Hypothalamus (tissue), 51 donors: ENCODE measurements at regions not wholly inside any gene's neighbourhood (a gene's known extent, or its start where the extent isn't known, plus 50 kb on each side); places are given as distances from the start of the nearest gene placed in this dataset.
"Not testable (repeated sequence)": the region's sequence is repeated elsewhere in the genome, so short reads cannot be mapped to it uniquely, and the experiment has no call there.

Experiments
- DNase-seq, 51 donors: peaks; one replicate each; lab custom pipeline; 2025; lab: John Stamatoyannopoulos, UW

DNA sequence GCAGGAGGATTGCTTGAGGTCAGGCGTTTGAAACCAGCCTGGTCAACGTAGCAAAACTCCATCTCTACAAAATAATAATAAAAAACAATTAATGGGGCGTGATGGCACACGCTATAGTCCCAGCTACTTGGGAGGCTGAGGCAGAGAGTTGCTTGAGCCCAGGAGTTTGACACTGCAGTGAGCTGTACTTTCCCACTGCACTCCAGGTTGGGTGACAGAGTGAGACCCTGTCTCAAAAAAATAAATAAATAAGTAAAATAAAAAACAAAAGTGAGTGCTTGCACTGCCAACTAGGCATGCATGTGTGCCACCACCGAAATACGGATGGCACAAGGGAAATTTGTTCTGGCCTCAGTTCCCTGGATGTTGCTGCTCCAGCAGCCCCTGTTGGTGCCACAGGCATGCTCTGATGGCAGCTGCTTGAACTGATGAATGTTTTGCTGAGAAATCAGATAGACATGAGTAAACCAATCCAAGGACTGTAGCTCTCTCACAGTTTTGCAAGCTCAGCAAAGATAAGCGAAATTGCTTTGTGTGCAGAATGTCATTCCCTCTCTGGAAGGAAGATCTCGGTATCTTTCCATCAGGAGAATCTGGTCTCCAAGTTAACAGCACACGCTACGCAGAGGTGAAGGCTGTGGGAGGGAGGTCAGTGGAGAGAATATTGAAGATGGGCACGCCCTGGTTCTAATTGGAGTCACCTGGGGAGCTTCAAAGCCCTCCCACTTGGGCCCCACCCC lies 188.0 kb upstream of the SLC24A3 start:
- no peak for DNase-seq

DNA sequence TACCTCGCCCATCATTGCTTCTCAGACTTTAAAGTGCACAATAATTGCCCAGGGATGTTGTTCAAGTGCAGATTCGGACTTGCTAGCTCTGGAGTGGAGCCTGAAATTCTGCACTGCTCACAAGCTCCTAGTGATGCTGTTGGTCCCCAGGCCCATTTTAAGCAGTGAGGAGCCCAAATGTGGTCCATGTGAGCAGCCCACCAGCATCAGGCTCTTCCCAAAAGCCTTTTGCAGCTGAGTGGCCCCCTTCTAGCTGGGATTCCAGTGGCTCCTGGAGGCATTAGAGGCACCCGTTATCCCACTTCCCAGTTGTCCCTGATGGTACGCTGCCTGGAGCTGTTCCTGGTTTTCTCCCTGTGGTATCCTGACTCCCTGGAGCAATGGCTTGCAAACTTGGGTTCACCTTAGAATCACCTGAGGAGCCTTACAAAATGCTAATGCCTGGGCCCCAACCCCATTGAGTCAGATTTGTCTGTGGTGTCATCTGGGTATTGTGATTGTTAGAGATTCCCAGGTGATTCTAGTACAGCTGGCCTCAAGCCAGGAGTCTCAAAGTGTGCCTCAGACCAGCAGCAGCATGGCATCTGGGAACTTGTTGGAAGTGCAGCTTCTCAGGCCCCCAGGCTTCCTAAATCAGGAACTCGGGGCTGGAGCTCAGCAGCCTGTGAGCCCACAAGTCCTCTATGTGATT lies 186.9 kb upstream of the SLC24A3 start:
- DNase-seq: no peak

DNA sequence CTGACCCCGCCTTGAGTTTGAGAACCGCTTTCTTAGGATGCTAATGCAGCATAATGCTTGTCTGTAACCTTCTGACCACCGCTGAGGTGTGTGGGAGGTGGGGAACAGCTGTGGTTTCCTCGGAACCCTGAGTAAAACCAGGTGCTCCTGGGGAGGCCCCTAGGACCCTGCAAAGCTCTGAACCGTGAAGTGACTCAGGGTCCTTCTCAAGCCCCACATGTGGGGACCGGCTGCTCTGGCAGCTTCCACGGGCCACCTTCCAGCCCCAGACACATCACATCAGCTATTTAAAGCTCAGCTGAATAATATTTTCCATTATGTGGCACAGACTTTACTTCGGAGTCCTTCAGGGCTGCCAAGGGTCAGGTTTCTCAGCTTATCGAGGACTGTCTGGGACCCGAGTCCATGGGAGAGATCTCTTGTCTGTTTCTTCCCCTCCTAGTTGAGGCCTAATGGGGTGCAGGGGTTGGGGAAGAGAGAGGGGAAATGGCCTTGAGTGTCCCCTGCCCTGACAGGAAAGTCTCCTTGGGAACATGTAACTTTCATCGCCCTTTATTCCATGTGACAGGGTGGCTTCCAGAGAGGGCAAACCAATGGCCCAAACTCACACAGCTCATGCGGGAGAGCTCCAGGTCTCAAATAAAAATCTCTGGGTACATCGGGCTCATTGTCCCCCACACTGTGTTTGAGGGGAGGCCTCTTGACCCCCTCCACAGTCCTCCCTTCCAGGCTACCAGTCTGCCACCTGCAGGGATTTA lies 186.1 kb upstream of the SLC24A3 start:
- DNase-seq: no peak

DNA sequence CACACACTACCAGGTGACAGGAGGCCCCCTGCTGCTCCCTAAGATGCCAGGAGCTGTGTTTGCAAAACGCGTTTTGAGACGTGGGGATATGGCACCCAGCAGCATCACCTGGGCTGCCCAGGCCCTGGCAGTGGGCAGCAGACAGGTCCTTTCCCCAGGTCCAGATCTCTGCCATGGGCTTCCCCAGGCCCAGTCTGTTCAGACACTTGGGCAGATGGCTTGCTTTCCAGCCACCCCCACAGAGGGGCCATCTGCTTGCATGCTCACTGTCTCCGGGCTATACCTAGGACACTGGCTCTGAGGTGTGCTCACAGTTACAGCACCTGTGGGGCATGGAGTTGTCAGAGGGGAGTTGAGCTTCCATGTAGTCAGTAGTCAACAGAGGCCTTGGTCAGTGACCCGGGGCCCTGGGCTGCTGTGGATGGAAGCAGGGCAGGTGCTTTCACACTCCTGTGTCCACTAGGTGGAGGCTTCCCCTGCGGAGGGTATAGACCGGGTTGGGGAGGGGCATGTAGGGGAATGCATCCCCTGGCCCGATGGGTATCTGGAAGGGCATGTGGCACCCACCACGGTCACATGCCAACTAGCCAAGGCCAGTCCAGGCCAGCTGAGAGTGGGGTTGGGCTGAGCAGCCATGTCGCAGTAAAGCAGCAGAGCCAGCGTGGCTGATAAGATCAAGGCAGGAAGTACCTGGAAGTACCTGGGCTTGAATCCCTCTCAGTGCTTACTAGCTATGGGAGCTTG lies 185.4 kb upstream of the SLC24A3 start:
- DNase-seq: no peak

DNA sequence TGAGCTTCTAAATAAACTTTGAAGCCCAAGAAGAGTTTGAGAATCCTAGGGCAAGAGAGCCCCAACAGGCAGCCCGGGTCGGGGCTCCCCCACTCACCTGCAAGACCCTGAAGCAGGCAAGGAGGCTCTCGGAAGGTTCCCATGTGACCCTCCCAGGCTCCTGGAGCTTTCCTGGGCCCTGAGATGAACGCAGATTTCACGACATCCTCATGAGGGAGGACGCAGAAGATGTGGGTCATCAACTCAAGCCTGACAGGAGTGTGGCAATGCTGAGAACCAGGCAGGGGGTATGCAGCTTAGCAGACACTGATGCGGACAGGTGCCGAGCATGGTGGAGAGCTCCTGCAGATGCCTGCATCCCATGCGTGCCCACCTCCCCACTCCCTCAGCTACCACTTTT lies 184.5 kb upstream of the SLC24A3 start:
- DNase-seq: no peak

DNA sequence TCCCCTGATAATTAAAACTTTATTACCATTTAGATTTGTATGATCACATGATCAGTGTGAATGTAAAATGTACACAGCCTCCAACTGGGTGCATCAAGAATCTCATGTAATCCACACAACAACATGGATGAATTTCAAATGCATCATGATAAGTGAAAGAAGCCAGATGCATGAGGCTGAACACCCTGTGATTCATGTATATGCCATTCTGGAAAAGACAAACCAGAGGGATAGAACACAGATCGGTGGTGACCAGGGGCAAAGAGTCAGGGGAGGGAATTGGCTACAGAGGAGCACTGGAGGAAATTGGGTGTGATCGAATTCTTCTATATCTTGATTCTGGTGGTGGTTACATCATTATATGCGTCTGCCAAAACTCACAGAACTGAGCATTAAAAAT lies 170.7 kb upstream of the SLC24A3 start:
- DNase-seq: no peak

DNA sequence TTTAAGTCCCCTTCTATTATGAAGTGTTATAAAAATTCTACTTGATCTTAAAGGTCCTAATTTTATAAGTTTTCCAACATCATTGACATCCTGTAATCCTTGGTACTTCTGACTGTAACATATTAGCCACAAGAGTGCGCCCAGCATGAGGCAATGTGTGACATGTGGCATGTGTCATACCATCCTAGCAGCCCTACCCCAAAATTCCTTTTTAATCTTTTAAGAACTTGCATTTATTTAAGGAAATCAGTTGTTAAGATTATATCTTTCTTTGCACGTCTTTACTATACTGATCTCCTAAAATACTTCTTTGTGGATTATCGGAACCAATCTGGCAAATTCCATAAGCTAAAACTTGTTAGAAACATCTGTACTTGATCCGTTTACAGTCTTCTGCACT lies 167.1 kb upstream of the SLC24A3 start:
- no peak for DNase-seq

DNA sequence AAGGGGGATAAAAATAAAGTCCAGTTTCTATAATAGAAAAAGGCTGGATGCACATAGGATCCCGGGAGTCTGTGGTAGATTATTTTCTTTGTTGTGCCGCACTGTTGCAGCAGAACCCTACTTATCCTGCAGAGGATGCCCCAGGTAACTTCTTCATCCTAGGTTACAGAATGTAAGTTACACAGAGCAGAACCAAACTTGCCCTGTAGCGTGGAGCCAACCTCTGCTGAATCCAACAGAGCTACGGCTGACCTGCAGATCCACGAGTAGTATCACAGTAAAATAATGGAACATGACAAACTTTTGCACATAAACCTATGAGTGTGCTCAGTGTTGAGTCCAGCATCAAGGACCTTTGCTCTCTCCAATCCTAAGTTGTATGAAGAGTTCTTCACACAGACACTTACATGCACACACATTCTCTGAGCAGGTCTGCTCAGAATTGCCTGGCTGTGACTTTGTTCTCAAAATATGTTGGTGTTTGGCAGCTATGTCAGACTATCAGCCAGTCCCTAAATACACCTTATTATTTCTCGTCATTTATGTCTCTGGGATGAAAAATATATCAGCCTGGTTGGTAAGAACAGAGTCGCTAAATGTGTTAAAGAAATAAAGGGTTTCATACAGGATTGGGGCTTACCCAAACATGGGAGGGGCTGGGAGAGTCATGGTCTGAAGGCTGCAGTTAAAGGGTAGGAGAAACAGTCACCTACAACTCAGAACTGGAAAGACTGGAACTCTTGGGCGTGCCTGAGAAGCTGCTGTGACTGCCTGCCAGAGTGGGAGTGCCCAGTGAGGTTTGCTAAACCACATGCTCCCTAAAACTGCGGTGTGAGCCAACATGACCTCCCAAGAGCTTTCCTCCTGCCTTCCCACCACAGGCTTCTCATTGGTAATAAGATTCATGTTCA lies 165.1 kb upstream of the SLC24A3 start:
- DNase-seq: no peak

DNA sequence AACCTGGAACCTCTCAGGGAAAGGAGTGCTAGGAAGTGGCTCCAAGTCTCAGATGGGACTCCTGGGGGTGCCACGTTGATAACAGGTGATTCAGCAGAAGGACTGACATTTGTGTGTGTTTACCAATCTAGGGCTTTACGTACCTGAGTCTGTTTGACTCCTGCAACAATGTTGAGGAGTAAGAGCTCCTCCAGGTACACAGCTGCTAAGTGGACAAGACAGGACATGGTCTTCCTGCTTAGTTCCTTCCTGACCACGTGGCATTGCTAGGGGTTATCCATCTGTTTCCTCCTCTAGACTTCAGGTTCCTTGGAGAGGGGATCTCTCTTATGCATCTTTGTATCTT lies 164.5 kb upstream of the SLC24A3 start:
- DNase-seq: no peak

DNA sequence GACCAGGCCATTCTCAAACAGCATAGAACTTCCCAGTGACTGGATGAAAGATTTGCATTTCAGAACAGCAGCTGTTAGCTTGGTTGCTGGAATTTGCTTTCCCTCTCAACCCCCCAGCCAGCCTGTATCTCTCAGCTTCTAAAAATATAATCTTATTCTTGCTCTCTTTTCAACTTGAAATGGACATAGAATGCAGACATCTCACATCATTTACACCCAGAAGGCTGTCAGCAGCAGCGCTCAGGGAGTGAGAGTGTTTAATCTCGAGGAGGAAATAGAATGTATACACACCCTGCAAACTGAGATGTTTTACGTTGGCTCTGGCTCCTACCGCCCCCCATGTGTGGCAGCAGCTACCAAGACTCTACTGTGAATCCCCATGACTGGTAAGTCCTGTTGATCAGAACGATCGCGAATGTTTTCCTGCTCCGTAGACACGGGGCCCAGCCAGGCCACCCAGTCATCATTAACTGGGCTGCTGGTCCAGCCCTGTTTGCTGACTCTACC lies 163.4 kb upstream of the SLC24A3 start:
- peak in 1 of 51 donors; percentile 12 for DNase-seq

DNA sequence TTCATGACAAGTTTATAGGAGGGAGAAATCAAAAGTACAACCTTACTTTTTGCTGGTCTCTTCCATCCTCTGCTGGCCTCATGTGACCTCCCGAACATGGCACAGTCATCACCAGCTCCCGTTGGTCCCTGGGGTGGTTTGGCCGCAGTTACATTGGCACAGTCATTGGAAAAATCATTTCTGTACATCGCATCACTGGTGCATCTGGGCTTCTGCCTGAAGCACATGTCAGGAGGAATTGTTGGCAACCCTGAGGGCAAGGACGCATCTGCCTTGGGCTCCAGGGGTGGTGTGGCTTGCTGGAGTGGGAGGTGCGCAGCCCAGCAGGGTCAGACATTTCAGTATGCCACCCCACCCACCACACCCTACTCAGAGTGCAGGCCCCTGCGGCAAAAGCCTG lies 162.9 kb upstream of the SLC24A3 start:
- DNase-seq: no peak

DNA sequence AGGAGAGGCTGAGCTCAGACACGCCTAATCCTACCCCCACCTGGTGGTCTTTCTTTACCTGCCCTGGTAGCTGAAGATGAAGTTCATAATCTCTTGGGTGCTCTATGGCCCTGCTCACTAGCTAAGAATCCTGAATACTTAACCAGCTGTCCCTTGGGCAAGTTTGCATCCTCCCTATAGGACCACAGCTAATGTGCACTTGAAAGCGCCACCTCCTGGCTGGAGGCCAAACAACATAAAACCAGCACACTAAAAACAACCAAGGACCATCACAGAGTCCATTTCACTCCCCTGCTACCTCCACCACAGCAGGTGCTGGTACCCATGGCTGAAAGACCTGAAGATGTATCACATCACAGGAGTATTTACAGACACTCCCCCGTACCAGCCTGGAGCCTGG lies 155.5 kb upstream of the SLC24A3 start:
- DNase-seq: no peak

DNA sequence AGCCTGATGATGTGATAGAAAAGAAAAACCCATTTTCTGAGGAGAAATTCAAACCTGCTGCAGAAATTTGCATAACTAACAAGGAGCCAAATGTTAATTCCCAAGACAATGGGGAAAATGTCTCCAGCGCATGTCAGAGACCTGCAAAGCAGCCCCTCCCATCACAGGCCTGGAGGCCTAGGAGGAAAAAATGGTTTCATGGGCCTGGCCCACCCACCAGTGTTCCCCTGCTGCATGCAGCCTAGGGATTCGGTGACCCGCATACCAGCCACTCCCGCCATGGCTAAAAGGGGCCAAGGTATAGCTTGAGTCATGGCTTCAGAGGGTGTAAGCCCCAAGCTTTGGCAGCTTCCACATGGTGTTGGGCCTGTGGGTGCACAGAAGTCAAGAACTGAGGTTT lies 147.7 kb upstream of the SLC24A3 start:
- not testable (repeated sequence) for DNase-seq

DNA sequence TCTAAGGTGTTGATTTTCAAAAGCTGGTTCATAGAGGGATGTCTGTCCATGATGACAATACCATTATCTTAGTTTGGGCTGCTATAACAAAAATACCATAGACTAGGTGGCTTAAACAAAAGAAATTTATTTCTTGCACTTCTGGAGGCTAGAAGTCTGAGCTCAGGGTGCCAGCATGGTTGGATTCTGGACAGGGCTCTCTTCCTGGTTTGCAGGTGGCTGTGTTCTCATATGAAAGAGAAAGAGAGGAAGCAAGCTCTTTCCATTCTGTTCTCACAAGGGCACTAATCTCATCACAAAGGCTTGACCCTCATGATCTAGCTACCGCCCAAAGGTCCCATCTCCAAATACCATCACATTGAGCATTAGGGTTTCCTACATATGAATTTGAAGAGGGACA lies 144.5 kb upstream of the SLC24A3 start:
- DNase-seq: no peak

DNA sequence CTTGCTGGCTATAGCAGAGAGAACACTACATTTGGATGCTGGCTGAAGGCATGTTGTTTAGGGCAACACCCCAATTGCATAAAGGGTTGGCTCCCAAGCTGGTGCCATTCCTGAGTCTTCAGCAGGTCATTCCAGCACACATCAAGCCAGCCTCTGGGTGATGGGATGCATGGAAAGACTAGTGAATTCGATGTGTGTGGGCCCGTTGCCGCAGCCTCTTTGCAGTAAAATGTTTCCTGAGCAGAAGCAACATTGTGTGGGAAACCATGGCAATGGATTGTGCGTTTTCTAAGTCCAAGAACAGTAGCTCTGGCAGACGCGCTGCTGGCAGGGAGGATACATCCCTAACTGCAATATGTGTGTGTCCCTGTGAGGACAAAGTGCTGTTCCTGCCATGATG lies 142.4 kb upstream of the SLC24A3 start:
- peak in 1 of 51 donors; percentile 8 for DNase-seq

DNA sequence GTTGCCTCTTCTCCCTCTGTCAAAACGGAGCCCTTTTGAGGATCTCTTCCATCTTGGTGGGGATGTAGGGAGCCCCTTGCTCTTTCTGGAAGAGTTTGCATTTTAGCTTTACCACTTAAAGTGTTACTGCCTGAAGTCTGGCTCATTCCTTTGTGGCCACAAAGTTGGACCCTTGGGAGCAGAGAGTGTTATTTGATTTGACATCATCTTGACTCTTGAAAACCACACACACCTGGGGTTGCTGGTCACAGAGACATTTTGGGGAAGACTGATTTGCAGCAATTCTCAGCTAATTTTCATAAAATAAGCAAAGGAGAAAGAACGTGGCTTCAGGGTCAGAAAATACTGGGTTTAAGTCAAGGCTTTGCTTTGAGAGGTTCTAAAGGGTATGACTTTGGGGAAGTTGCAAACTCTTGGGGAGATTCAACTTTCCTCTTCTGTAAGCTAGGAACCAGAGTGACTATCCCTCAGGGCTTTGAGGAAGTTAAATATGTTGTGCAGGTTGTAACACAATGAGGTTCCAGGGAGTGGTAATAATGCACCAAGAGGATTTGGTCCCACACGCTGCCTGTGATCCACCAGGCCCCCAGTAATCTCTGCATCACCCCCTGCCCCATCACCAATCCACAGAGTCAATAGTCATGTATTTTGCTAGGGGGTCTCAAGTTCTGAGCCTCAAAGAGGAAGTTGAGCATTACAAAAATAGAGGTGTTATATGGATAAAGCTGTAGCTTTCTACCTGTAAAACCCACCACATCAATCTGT lies 141.6 kb upstream of the SLC24A3 start:
- no peak for DNase-seq

DNA sequence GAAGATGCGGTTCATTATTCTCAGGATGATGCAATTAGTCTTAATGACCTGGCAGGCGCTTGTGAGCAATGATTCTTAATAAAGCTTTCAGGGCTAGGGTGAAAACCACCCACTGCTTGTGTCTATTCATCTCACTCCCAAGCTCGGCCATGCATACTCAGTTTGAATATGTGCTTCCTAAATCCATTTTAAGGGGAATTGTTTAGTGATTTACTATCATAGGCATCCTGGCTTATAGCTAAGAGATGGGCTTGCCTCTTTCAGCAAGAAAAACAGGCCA lies 141.1 kb upstream of the SLC24A3 start:
- DNase-seq: no peak

DNA sequence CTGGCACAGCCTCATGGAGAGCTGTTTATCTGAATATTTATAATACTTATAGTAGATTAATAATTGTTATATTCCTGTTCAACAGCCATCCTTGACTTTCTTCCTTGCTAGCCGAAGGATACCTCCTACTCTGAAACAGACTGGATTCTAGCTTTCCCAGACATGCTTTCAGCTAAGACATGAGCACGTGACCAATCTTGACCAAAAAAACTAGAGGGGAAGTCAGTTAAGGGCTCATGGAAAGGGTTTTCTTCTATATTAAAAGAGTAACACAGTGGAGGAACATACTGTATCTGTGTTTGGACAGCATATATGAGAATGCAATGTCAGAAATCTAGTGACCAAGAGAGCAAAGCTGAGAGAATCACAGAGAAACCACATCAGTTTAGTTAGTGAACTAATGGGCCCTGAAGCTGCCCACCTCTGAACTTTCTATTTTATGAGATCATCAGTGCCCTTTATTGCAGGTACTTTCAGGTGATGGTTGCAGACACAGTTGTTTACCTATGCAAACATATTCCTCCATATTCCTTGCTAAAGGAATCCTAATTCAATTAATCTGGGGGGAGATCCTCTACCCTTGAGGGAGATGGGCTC lies 140.4 kb upstream of the SLC24A3 start:
- DNase-seq: no peak

DNA sequence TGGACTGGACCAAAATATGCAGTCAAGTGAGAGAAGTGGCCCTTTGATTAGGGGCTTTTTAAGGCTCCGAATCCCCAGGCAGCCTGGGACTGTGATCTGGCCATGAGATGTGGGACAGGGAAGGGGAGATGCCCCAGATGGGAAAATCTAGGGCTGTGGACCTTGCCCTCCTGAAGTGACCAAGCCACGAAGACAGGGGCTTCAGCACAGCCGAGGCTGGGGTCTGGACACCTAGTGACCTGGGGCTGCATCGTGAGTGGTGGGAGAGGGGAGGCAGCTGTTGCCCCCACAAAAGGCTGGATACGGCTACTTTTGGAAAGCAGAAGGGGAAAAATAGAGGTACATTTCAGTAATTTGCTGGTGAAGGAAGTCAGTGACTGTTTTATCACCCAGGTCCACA lies 139.5 kb upstream of the SLC24A3 start:
- no peak for DNase-seq
